ENCODE measurements at regions not wholly inside any gene's neighbourhood (a gene's known extent, or its start where the extent isn't known, plus 50 kb on each side); places are given as distances from the start of the nearest gene placed in this dataset.

DNA sequence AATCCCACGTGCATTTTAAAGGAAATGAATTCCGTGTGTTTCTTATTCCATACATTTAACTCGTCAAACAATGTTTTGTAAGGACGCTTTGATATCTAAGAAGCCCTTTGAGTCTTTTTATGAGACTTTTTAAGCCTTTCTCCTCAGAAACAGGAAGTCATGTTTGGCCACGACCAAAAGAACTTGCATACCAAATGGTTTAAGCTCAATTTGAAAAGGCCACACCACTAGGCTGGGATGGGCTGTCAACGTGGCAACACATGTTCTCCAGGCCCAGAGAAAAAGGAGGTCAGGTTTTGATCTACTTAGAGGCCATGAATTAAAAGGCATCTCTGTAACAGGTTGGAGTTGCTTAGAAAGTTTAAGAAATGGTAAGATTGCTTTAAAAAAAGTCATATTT lies 441.8 kb downstream of the CMPK2 start:
- no peaks in the 10 kb centered on the region for H3K27me3 ChIP-seq (ENCODE audit: control insufficient read depth in 1 of 2, insufficient read depth in 2 of 2, low read length in 2 of 2)
- no peak overlapping the region for H3K4me3 ChIP-seq (replicated peaks in 1 of 3; ENCODE audit: insufficient read depth in 1 of 3, low read depth in 2 of 3, low read length in 3 of 3)
- ATAC-seq, result no peak
- no peaks in the 10 kb centered on the region for H3K79me2 ChIP-seq (ENCODE audit: insufficient read depth, low read length)
- no peaks in the 10 kb centered on the region for H3K36me3 ChIP-seq (replicated peaks in 1 of 2; ENCODE audit: control insufficient read depth in 1 of 2, insufficient read depth in 2 of 2, low read length in 2 of 2)
- no peak for FAIRE-seq
- no peaks in the 10 kb centered on the region for H3K4me1 ChIP-seq (ENCODE audit: insufficient read depth, low read length)
- no peaks in the 10 kb centered on the region for H4K20me1 ChIP-seq (ENCODE audit: insufficient read depth, low read length)
- H3K27ac ChIP-seq (ENCODE audit: extremely low read length, insufficient read depth, low read length), result no peak overlapping the region
- intact Hi-C loops (cut with micrococcal nuclease; ENCODE audit: unreplicated experiment), result no loop called here
- BruUV-seq (replicated peaks), result no TSS peak
- no peak overlapping the region for H3K9ac ChIP-seq (ENCODE audit: insufficient read depth, low read depth, low read length)
- ChIA-PET CTCF (ENCODE audit: low intra/inter-chr PET ratio, low total read pairs) (no interaction called here), POLR2A (no interaction called here)
- no peak overlapping the region for H3K4me2 ChIP-seq (ENCODE audit: low read depth, low read length)
- no peak for DNase-seq (ENCODE audit: low spot score)
- H2AFZ ChIP-seq (ENCODE audit: low read length), result no peak overlapping the region
- H3K9me3 ChIP-seq (ENCODE audit: low read length), result peaks cover 4% of the 10 kb centered on the region; the same call in 1 of the 2 replicates
- TF ChIP-seq, protein P1, sequence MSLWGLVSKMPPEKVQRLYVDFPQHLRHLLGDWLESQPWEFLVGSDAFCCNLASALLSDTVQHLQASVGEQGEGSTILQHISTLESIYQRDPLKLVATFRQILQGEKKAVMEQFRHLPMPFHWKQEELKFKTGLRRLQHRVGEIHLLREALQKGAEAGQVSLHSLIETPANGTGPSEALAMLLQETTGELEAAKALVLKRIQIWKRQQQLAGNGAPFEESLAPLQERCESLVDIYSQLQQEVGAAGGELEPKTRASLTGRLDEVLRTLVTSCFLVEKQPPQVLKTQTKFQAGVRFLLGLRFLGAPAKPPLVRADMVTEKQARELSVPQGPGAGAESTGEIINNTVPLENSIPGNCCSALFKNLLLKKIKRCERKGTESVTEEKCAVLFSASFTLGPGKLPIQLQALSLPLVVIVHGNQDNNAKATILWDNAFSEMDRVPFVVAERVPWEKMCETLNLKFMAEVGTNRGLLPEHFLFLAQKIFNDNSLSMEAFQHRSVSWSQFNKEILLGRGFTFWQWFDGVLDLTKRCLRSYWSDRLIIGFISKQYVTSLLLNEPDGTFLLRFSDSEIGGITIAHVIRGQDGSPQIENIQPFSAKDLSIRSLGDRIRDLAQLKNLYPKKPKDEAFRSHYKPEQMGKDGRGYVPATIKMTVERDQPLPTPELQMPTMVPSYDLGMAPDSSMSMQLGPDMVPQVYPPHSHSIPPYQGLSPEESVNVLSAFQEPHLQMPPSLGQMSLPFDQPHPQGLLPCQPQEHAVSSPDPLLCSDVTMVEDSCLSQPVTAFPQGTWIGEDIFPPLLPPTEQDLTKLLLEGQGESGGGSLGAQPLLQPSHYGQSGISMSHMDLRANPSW (CRISPR knock-in tag; IDR thresholded peaks at IDR 0.05; ENCODE audit: borderline replicate concordance), result no peak
- TF ChIP-seq CREB1 (IDR thresholded peaks at IDR 0.05), result no peak
- no peak for TF ChIP-seq CREB1 (CRISPR knock-in tag; IDR thresholded peaks at IDR 0.05)
- no peak for TF ChIP-seq ZNF335 (CRISPR knock-in tag; IDR thresholded peaks at IDR 0.05)
- TF ChIP-seq, protein P2, sequence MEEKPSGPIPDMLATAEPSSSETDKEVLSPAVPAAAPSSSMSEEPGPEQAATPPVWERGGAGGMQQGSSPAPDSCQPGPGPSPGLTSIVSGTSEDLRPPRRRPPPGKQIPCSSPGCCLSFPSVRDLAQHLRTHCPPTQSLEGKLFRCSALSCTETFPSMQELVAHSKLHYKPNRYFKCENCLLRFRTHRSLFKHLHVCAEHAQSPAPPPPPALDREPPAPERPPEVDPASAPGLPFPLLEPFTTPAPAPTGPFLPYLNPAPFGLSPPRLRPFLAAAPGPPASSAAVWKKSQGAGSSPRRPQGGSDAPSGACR (CRISPR knock-in tag; IDR thresholded peaks at IDR 0.05), result no peak
- TF ChIP-seq SOX6 (IDR thresholded peaks at IDR 0.05), result no peak
- TF ChIP-seq SOX6 (CRISPR knock-in tag; IDR thresholded peaks at IDR 0.05), result no peak
- TF ChIP-seq ZNF709 (CRISPR knock-in tag; IDR thresholded peaks at IDR 0.05), result no peak
- no peak for TF ChIP-seq ZNF180 (CRISPR knock-in tag; IDR thresholded peaks at IDR 0.05; ENCODE audit: borderline replicate concordance, low read depth)
- no peak for TF ChIP-seq TMF1 (CRISPR knock-in tag; IDR thresholded peaks at IDR 0.05; ENCODE audit: low read depth)
- no peak for TF ChIP-seq NR1H2 (CRISPR knock-in tag; IDR thresholded peaks at IDR 0.05; ENCODE audit: borderline replicate concordance, low read depth)
- TF ChIP-seq, protein P3, sequence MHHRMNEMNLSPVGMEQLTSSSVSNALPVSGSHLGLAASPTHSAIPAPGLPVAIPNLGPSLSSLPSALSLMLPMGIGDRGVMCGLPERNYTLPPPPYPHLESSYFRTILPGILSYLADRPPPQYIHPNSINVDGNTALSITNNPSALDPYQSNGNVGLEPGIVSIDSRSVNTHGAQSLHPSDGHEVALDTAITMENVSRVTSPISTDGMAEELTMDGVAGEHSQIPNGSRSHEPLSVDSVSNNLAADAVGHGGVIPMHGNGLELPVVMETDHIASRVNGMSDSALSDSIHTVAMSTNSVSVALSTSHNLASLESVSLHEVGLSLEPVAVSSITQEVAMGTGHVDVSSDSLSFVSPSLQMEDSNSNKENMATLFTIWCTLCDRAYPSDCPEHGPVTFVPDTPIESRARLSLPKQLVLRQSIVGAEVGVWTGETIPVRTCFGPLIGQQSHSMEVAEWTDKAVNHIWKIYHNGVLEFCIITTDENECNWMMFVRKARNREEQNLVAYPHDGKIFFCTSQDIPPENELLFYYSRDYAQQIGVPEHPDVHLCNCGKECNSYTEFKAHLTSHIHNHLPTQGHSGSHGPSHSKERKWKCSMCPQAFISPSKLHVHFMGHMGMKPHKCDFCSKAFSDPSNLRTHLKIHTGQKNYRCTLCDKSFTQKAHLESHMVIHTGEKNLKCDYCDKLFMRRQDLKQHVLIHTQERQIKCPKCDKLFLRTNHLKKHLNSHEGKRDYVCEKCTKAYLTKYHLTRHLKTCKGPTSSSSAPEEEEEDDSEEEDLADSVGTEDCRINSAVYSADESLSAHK (CRISPR knock-in tag; IDR thresholded peaks at IDR 0.05; ENCODE audit: borderline replicate concordance), result no peak
- TF ChIP-seq ZNF766 (CRISPR knock-in tag; IDR thresholded peaks at IDR 0.05; ENCODE audit: borderline replicate concordance), result no peak
- TF ChIP-seq ZNF468 (CRISPR knock-in tag; IDR thresholded peaks at IDR 0.05), result no peak
- TF ChIP-seq TEAD2 (CRISPR knock-in tag; IDR thresholded peaks at IDR 0.05), result no peak
- TF ChIP-seq MED1 (CRISPR knock-in tag; IDR thresholded peaks at IDR 0.05), result no peak
- WGBS (ENCODE audit: low lambda C conversion rate), result 1% methylated on average over 6 of the region's 6 CpGs
- in situ Hi-C loops (cut with HindIII; ENCODE audit: extremely low pct_ligation_motif_present, low pct_unique_long_range_greater_than_20kb), result no loop called here

Data from HepG2 (cell line).